ENCODE measurements at regions not wholly inside any gene's neighbourhood (a gene's known extent, or its start where the extent isn't known, plus 50 kb on each side); places are given as distances from the start of the nearest gene placed in this dataset.
A peak's percentile ranks its signal among the peaks of the same experiment; 100 is the strongest.

GRCh38 chr15:47504624-47505256 is 212.6 kb upstream of the SEMA6D start:
- H3K27ac Mint-ChIP-seq = no peak overlapping the region
- H3K36me3 Mint-ChIP-seq (ENCODE audit: low read depth) = no peaks in the 10 kb centered on the region
- no peak overlapping the region for H3K27ac ChIP-seq (ENCODE audit: low read depth in 1 of 2, low read length in 2 of 2)
- no peak overlapping the region for H3K4me3 Mint-ChIP-seq
- ChIA-PET POLR2A (no interaction called here), CTCF (no interaction called here)
- H3K27me3 Mint-ChIP-seq = no peaks in the 10 kb centered on the region
- H3K36me3 ChIP-seq (ENCODE audit: insufficient read depth, low read length) = no peaks in the 10 kb centered on the region
- ATAC-seq (ENCODE audit: poor library complexity) (no peak), DNase-seq (peak in 2 of 14 experiments; percentile 13 to 16)
- intact Hi-C loops (cut with DNase I, micrococcal nuclease) = no loop called here
- no peaks in the 10 kb centered on the region for H3K9me3 Mint-ChIP-seq
- no peaks in the 10 kb centered on the region for H3K27me3 ChIP-seq (ENCODE audit: control insufficient read depth in 1 of 2, insufficient read depth in 2 of 2, low read length in 2 of 2)
- H3K9me3 ChIP-seq (ENCODE audit: control insufficient read depth in 1 of 2, insufficient read depth in 1 of 2, low read length in 2 of 2) = no peaks in the 10 kb centered on the region
- no peak overlapping the region for H3K4me3 ChIP-seq (ENCODE audit: low read length)
- no peak for TF ChIP-seq CTCF (IDR thresholded peaks at IDR 0.05)
- H3K4me1 ChIP-seq (ENCODE audit: insufficient read depth, low read length) = no peaks in the 10 kb centered on the region
- no peaks in the 10 kb centered on the region for H3K4me1 Mint-ChIP-seq (ENCODE audit: low read depth)

DNA sequence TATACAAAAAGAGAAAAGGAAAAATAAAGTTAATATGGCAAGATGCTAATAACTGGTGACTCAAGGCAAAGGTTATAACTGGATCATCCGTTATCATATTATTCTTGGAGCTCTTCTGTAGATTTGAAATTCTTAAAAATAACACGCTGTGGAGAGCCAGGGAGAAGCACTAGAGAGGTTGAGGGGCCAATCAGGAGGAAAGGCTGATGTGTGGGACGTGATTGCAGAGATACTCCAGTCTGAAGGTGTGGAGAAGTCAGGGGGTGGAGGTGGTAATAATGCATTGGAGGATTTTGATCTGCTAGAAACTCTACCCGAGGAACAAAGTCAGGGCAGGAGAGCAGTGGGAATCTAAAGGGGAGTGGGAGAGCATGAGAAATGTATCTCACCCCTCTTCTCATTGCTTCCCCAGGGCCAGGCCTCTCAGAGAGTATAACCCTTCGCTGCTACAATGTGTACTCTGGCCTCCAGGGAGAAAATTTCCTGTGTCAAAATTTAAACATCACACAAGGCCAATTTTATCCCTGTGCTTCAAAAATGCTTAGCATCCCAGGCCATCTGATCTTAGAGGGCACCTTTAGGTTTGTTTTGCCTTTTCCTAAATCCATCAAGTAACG is 211.5 kb upstream of the SEMA6D start:
- Histone ChIP-seq H3K36me3 (ENCODE audit: insufficient read depth, low read length) (no peaks in the 10 kb centered on the region), H3K4me3 (ENCODE audit: low read length) (no peak overlapping the region), H3K4me1 (ENCODE audit: insufficient read depth, low read length) (no peaks in the 10 kb centered on the region), H3K27ac (ENCODE audit: low read depth in 1 of 2, low read length in 2 of 2) (no peak overlapping the region), H3K9me3 (ENCODE audit: control insufficient read depth in 1 of 2, insufficient read depth in 1 of 2, low read length in 2 of 2) (no peaks in the 10 kb centered on the region), H3K27me3 (ENCODE audit: control insufficient read depth in 1 of 2, insufficient read depth in 2 of 2, low read length in 2 of 2) (no peaks in the 10 kb centered on the region)
- no peak overlapping the region for H3K27ac Mint-ChIP-seq
- ChIA-PET CTCF (no interaction called here), POLR2A (no interaction called here)
- intact Hi-C loops (cut with DNase I, micrococcal nuclease) = no loop called here
- TF ChIP-seq CTCF (IDR thresholded peaks at IDR 0.05) = no peak
- DNase-seq = no peak
- no peaks in the 10 kb centered on the region for H3K9me3 Mint-ChIP-seq
- ATAC-seq (ENCODE audit: poor library complexity) = no peak
- no peaks in the 10 kb centered on the region for H3K36me3 Mint-ChIP-seq (ENCODE audit: low read depth)
- no peaks in the 10 kb centered on the region for H3K27me3 Mint-ChIP-seq
- no peaks in the 10 kb centered on the region for H3K4me1 Mint-ChIP-seq (ENCODE audit: low read depth)
- H3K4me3 Mint-ChIP-seq = no peak overlapping the region

- ChIA-PET POLR2A (no interaction called here), CTCF (no interaction called here)
- no peak for TF ChIP-seq CTCF (IDR thresholded peaks at IDR 0.05)
These were observed 210.8 kb upstream of the SEMA6D start for GRCh38 chr15:47506329-47507100.

More at GRCh38 chr15:47506329-47507100, 210.8 kb upstream of the SEMA6D start:
- ATAC-seq (ENCODE audit: poor library complexity) (no peak), DNase-seq (no peak)
- Mint-ChIP-seq H3K36me3 (ENCODE audit: low read depth) (no peaks in the 10 kb centered on the region), H3K9me3 (no peaks in the 10 kb centered on the region), H3K4me3 (no peak overlapping the region), H3K27me3 (no peaks in the 10 kb centered on the region), H3K4me1 (ENCODE audit: low read depth) (no peaks in the 10 kb centered on the region), H3K27ac (no peak overlapping the region)
- intact Hi-C loops (cut with DNase I, micrococcal nuclease) = no loop called here
- H3K27ac ChIP-seq (ENCODE audit: low read depth in 1 of 2, low read length in 2 of 2) = no peak overlapping the region
- H3K9me3 ChIP-seq (ENCODE audit: control insufficient read depth in 1 of 2, insufficient read depth in 1 of 2, low read length in 2 of 2) = no peaks in the 10 kb centered on the region
- no peaks in the 10 kb centered on the region for H3K27me3 ChIP-seq (ENCODE audit: control insufficient read depth in 1 of 2, insufficient read depth in 2 of 2, low read length in 2 of 2)
- no peak overlapping the region for H3K4me3 ChIP-seq (ENCODE audit: low read length)
- no peaks in the 10 kb centered on the region for H3K36me3 ChIP-seq (ENCODE audit: insufficient read depth, low read length)
- H3K4me1 ChIP-seq (ENCODE audit: insufficient read depth, low read length) = no peaks in the 10 kb centered on the region

Measured in CD4-positive, alpha-beta T cell (primary cell).